Skeletal muscle satellite cell (primary cell): ENCODE measurements at regions not wholly inside any gene's neighbourhood (a gene's known extent, or its start where the extent isn't known, plus 50 kb on each side); places are given as distances from the start of the nearest gene placed in this dataset.

ENCODE experiments used
- H3K27me3 ChIP-seq: 2 replicates; pipeline ENCODE4 v1.7.0; 2013; ENCODE audit warnings: low read length; ENCODE audit not compliant: control insufficient read depth, insufficient read depth
- H3K36me3 ChIP-seq: 2 replicates; pipeline ENCODE4 v1.7.0; 2013; ENCODE audit warnings: mild to moderate bottlenecking, control low read depth, low read length; ENCODE audit not compliant: insufficient read depth
- H3K4me1 ChIP-seq: 2 replicates; pipeline ENCODE4 v1.7.0; 2013; ENCODE audit warnings: low read length; ENCODE audit not compliant: control insufficient read depth, insufficient read depth
- H3K4me2 ChIP-seq: 2 replicates; pipeline ENCODE4 v1.7.0; 2013; ENCODE audit warnings: mild to moderate bottlenecking, low read length
- H3K4me3 ChIP-seq: 2 replicates; pipeline ENCODE4 v1.7.0; 2013; ENCODE audit warnings: low read length
- H3K9ac ChIP-seq: 2 replicates; pipeline ENCODE4 v1.7.0; 2013; ENCODE audit warnings: mild to moderate bottlenecking, low read depth, low read length, moderate library complexity
- H3K9me3 ChIP-seq: replicated peaks from 2 replicates; pipeline ENCODE4 v1.7.0; 2013; ENCODE audit warnings: mild to moderate bottlenecking, control low read depth, low read length

DNA sequence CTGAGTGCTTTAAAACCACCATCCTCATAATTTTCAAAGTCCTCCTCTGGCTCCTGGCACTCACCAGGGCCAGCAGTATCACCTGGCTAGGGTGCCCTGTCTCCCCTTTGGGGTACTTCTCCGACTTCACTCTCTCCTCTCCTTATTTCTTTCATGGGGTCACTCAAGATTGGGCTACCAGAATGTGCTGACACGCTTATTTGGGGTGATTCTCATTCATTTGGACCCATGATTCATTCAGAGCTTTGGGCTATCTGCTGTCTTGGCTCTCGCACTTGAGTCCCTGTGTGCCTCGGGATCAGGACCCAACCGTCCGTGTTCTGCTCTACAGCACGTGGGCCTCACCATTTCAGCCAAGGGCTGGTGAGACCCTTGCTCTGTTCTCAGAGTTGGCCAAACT, 70.1 kb upstream of the NEDD4L start:
- Histone ChIP-seq H3K4me1 (no peaks in the 10 kb centered on the region), H3K27me3 (peaks cover 26% of the 10 kb centered on the region), H3K36me3 (no peaks in the 10 kb centered on the region), H3K4me2 (no peak overlapping the region), H3K9me3 (no peaks in the 10 kb centered on the region), H3K9ac (no peak overlapping the region), H3K4me3 (no peak overlapping the region)

DNA sequence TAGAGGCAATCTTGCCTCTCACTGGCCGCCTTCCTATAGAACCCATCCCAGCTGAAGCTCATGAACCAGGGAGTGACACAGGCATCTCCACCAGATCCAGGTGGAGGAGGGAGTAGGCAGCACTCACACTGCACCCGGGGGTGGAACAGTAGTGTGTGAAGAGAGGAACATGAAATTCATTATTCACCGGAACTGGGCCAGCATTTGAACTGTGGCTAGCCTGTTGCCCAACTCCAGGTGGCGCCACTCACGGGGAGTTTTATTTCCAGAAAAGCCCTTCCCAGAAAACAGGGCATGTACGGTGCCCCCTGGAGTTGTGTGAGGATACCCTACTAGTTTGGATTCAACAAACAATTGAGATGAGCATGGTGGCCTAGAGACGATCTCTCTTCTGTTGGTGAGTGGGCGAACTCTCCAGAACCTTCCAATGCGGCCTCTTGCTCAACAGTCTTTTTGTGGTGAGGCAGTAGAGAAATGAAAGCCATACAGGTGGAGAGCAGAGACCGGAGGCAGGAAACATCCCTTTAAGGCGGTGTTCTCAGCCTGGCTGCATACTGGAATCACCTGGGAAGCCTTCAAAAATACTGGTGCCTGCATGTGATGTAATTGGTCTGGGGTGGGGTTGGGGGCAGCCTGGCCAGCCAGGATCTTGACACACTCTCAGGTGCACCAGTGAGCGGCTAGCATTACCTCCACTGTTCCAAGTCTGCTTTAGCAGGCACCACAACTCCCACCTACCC, 73.5 kb upstream of the NEDD4L start:
- Histone ChIP-seq H3K36me3 (no peaks in the 10 kb centered on the region), H3K4me3 (no peak overlapping the region), H3K4me1 (no peaks in the 10 kb centered on the region), H3K4me2 (no peak overlapping the region), H3K9ac (no peak overlapping the region), H3K27me3 (peaks cover 20% of the 10 kb centered on the region), H3K9me3 (no peaks in the 10 kb centered on the region)

DNA sequence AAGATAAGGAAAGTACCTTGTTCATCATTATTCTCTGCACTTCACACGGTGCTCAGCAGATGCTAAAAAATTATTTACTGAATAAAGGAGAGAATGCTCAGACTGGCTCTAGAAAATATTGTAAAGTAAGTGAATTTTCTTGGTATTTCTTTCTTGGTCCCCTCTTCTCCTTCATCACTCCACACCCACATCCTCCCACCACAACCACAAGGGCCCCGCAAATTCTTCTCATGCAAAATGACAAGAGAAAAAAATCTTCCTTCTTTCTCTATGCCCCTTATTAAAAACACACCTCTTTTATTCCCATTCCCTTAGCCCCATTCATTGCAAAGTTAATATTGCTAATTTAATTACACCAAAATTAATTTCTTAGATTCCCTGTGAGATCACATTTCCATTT, 74.2 kb upstream of the NEDD4L start:
- H3K4me3 ChIP-seq = no peak overlapping the region
- H3K4me1 ChIP-seq = no peaks in the 10 kb centered on the region
- no peak overlapping the region for H3K4me2 ChIP-seq
- H3K9me3 ChIP-seq = no peaks in the 10 kb centered on the region
- peaks cover 17% of the 10 kb centered on the region for H3K27me3 ChIP-seq
- H3K36me3 ChIP-seq = no peaks in the 10 kb centered on the region
- H3K9ac ChIP-seq = no peak overlapping the region

DNA sequence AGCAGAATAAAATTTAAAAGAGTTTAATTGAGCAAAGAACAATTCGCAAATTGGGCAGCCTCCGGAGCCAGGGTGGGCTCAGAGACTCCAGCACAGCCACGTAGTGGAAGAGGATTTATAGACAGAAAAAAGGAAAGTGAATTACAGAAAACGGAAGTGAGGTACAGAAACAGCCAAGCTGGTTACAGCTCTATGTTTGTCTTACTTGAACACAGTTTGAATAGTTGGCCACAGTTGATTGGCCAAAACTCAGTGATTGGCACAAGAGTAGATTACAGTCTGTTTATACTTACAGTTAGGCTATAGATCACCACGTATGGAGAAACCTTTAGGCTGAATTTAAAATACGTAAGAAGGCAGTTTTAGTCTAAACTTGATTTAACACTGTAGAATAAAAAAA, 78.8 kb upstream of the NEDD4L start:
- Histone ChIP-seq H3K9ac (no peak overlapping the region), H3K4me3 (no peak overlapping the region), H3K4me2 (no peak overlapping the region), H3K4me1 (peaks cover 3% of the 10 kb centered on the region), H3K9me3 (no peaks in the 10 kb centered on the region), H3K27me3 (no peaks in the 10 kb centered on the region), H3K36me3 (no peaks in the 10 kb centered on the region)

DNA sequence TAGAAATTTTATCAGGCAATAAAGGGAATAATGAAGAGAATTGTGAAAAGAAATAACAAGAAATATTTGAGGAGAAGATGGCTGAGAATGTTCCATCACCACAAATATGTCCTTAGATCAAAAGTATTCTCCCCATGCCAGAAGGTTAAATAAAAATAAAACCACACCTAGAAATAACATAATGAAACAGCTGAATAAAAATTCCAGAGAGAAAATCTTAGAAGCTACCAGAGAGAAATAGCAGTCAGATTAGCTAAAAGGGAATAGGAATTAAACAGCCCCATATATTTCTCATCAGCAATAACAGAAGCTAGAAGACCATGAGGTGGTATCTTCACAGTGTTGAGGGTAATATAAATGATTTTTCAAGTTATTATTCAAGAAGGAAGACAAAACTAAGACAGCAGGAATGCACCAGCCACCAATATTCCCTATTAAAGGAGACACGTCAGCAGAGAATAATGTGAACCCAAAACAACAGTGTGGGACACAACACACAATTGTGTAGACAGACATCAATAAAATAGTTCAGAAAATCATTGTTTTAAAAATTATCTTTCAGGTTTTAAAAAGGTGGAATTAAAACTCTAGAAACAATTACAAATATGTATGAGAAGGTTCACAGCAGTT, 82.0 kb upstream of the NEDD4L start:
- H3K9me3 ChIP-seq = no peaks in the 10 kb centered on the region
- peaks cover 9% of the 10 kb centered on the region for H3K27me3 ChIP-seq
- no peak overlapping the region for H3K4me3 ChIP-seq
- peaks cover 3% of the 10 kb centered on the region for H3K4me1 ChIP-seq
- H3K36me3 ChIP-seq = no peaks in the 10 kb centered on the region
- peak overlapping the region; percentile 2 for H3K4me2 ChIP-seq
- H3K9ac ChIP-seq = no peak overlapping the region

DNA sequence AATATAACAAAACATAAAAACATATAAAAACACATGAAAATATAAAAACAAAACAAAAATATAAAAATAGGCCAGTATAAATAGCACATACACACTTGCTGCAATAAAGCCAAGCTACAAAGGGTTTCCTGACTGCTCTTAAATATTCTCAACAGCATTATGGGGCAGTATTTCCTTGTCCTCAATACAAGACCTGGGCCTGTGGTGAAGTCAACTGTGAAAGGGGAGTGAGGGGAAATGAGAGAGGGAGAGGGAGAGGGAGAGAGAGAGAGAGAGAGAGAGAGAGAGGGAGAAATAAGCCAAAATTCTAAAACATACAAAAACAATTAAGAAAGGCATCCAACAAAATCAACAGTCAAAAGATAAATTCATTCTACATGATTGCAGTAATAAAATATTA, 82.6 kb upstream of the NEDD4L start:
- Histone ChIP-seq H3K27me3 (peaks cover 14% of the 10 kb centered on the region), H3K4me2 (no peak overlapping the region), H3K4me1 (peaks cover 3% of the 10 kb centered on the region), H3K9me3 (no peaks in the 10 kb centered on the region), H3K4me3 (no peak overlapping the region), H3K9ac (no peak overlapping the region), H3K36me3 (no peaks in the 10 kb centered on the region)

DNA sequence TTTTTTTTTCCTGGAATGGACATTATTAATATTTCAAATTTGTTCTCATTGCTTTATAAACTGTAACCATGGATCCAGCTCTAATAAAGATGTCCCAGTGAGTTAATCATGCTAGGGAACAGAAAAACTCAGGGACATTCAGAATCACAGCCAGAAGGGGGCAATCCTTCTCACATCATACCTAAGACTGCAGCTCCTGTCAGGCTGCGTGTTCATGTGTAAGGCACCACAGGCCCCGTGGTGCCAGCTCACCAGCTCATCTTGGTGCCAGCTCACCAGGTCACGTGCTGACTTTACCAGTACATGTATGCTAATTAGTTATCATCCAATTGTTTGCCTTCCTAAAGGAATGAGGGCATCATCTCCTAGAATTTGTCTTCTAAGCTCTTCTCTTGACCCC, 84.7 kb upstream of the NEDD4L start:
- no peaks in the 10 kb centered on the region for H3K36me3 ChIP-seq
- no peak overlapping the region for H3K9ac ChIP-seq
- H3K27me3 ChIP-seq = peaks cover 34% of the 10 kb centered on the region
- no peaks in the 10 kb centered on the region for H3K9me3 ChIP-seq
- no peak overlapping the region for H3K4me3 ChIP-seq
- H3K4me2 ChIP-seq = no peak overlapping the region
- peaks cover 3% of the 10 kb centered on the region for H3K4me1 ChIP-seq

DNA sequence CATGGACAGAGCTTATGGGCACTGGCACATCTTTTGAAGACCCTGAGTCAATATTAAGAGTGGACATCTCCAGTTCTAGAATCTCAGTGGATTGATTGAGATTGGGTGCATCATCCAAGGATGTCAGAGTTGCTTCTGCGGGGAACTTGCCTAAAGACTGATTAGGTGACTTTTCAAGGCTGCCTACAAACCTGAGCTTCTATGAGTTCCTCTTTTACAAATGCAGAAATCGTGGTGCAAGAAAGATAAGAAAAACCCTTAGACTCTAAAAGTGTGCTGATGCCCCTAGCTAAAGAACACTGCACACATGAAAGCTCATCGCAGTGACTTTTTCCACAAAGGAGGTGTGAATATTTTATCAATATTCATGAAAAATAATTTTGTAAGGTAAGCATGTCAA, 86.8 kb upstream of the NEDD4L start:
- Histone ChIP-seq H3K27me3 (peaks cover 42% of the 10 kb centered on the region), H3K9me3 (no peaks in the 10 kb centered on the region), H3K9ac (no peak overlapping the region), H3K36me3 (no peaks in the 10 kb centered on the region), H3K4me1 (peaks cover 3% of the 10 kb centered on the region), H3K4me2 (no peak overlapping the region), H3K4me3 (no peak overlapping the region)

DNA sequence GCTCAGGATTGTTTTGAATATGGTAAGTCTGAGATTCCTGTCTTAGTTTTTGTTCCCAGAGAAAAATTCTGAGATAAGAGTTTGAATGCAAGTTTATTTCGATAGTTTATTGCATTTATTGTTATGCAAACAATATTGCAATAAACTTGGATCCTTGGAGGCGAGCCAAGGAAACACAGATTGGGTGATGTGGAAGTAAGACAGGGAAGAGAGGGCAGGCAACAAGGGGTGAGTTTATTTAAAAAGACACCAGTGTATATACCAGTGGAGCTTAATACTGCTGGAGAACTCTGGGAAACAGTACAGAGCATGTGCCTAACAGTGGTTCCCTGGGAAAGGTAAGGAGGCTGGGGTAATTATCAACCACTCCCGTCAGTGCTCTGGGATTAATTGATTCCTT, 87.5 kb upstream of the NEDD4L start:
- H3K4me3 ChIP-seq = no peak overlapping the region
- H3K27me3 ChIP-seq = peaks cover 49% of the 10 kb centered on the region
- H3K4me1 ChIP-seq = peaks cover 2% of the 10 kb centered on the region
- no peak overlapping the region for H3K9ac ChIP-seq
- H3K9me3 ChIP-seq = no peaks in the 10 kb centered on the region
- H3K4me2 ChIP-seq = no peak overlapping the region
- H3K36me3 ChIP-seq = no peaks in the 10 kb centered on the region

DNA sequence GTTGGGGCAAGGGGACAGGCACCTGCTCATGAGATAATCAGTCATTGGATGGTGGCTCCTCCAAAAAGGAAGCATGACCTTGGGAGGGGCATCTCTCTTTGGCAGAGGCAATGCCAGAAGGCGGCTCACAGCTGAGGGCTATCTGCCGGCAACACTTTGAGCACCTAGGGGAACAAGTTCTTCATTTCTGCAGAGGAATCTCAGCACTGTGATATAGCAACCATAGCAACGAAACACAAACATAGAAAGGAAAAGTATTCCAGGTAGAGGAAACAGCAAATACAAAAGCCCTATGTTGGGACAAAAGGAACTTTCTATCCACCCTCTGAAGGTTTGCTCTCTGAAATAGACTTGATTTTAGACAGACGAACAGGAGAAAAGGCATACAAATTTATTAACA, 89.1 kb upstream of the NEDD4L start:
- H3K4me1 ChIP-seq = no peaks in the 10 kb centered on the region
- no peak overlapping the region for H3K4me2 ChIP-seq
- no peak overlapping the region for H3K9ac ChIP-seq
- no peaks in the 10 kb centered on the region for H3K36me3 ChIP-seq
- no peaks in the 10 kb centered on the region for H3K9me3 ChIP-seq
- H3K4me3 ChIP-seq = no peak overlapping the region
- H3K27me3 ChIP-seq = peaks cover 55% of the 10 kb centered on the region

DNA sequence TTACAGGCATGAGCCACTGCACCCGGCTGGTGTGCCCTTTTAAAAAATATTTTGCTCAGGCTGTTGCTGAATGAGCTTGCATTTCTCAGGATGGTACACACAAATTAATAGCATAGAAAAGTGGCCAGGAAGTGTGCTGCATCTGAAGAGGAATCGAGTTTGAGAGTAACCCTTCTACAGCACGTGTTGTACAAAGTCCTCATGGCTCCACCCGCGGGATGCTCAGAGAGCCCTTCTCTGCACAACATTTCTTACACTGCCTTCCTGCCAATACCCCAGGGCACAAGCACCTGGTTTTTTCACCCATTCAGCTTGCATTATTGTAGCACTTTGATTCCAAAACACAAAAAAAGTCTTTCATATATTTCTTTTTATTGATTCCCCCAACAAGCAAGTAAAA, 90.1 kb upstream of the NEDD4L start:
- Histone ChIP-seq H3K4me3 (no peak overlapping the region), H3K9me3 (no peaks in the 10 kb centered on the region), H3K36me3 (no peaks in the 10 kb centered on the region), H3K4me1 (no peaks in the 10 kb centered on the region), H3K27me3 (peaks cover 55% of the 10 kb centered on the region), H3K4me2 (no peak overlapping the region), H3K9ac (no peak overlapping the region)
